ACHN (cell line): ENCODE measurements at regions not wholly inside any gene's neighbourhood (a gene's known extent, or its start where the extent isn't known, plus 50 kb on each side); places are given as distances from the start of the nearest gene placed in this dataset.

Experiments
- DNase-seq: peaks from one replicate; pipeline ENCODE4 v3.0.0-alpha.2; 2015
- in situ Hi-C: cut with HindIII; loops from 2 replicates; pipeline ENCODE4 v1.10.0; 2017; ENCODE audit warnings: low sequenced_read_pairs, low pct_ligation_motif_present, low pct_unique_long_range_greater_than_20kb

GRCh38 chr17:79509490-79509889, 101.4 kb downstream of the RBFOX3 start:
- DNase-seq = no peak
- in situ Hi-C loops = no loop called here

- in situ Hi-C loops = no loop called here
- DNase-seq = no peak
Measured at GRCh38 chr17:79509008-79509407, 101.8 kb downstream of the RBFOX3 start.

DNA sequence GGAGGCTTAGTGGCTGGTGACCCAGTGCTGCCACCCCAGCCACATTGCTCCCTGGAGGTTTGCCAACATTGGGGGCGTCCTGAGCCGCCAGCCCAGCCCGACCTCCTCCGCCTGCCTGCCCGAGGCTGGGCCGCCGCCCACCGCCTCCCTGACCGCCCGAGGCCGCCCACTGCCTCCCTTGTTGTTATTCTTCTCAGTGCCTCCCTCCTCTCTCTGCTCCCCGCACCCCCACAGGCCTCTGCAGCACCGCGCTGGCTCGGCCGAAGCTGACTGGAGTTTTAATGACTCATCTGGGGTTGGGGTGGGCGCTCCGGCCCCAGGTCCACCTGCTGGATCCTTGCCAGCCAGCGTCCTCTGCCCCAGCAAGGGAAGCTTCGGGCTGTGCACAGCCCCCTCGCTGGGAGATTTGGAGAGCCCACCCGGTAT, 102.5 kb downstream of the RBFOX3 start:
- in situ Hi-C loops = no loop called here
- DNase-seq = no peak

DNA sequence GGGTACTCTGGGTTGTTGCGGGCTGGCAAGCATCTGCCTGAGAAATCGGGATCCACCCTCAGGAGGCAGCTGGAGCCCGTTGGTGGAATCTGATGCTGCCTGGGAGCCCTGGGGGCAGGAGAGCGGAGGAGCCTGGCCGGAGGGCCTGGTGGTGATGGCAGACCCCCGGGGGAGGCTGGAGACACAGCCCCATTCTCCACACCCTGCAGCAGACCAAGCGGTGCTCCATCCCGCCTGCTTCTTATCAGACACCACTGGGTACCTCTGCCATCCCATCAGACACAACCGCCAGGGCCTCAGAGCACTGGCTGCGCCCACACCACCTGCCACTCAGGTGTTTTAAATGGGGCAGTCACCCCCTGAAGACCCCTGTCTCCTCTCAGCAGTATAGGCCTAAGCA, 103.9 kb downstream of the RBFOX3 start:
- in situ Hi-C loops = no loop called here

DNA sequence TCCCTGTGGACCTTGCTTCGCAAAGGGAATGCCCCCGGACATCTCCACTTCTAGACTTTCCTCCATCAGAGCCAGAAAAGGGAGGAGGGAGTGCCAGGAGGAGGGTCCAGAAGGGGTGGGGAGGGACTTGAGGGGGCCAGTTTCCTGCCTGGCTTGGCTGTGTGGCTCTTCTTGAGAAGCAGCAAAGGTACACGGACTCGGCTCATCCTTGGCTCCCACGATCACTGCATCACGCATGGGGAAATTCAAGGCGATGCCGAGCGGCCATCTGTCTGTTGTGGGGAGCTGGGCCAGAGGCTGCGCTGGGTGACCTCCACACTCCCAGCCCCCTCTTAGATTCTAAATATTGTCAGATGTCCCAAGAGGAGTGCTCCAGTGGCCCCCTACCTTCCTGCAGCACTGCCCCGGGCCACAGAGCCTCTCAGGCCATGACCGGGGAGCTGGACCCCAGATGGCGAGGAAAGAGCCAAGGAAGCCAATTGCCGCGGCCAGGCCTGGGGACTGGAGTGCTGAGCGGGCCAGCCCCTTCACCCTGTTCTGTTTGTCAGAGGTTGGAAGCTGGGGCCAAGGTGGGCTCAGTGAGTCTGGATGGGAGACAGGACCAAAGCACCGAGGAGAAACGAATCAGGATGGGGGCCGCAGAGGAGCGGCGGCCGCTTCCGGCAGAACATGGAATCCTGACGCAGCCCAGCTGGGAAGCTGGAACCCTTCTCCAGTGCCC, 104.5 kb downstream of the RBFOX3 start:
- DNase-seq = no peak
- in situ Hi-C loops = no loop called here

More for the DNA sequence above, 103.9 kb downstream of the RBFOX3 start:
- DNase-seq = no peak

DNA sequence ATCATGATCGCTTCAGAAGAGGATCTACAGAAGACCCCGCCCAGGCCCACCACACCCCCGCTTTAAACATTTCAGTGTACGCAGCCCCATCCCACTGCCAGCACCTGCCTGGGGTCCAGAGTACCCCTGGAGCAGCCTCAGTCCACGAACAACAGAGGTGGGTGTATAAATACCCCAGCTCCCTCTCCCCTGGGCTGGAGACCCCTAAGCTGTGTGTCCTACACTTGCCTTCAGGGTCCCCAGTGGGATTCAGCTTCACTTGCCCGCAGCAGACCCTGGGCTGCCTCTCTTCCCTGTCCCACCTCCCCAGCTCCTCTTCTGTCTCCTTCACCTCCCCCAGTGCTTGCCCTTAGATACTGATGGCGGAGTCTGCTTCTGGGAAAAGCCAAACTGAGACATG, 105.7 kb downstream of the RBFOX3 start:
- in situ Hi-C loops = no loop called here
- DNase-seq = no peak

- no peak for DNase-seq
- in situ Hi-C loops = no loop called here
Measured at GRCh38 chr17:79504181-79504605, 106.7 kb downstream of the RBFOX3 start.

GRCh38 chr17:79503126-79503839, 107.6 kb downstream of the RBFOX3 start:
- no peak for DNase-seq
- in situ Hi-C loops = no loop called here

- in situ Hi-C loops = no loop called here
- DNase-seq = no peak
Measured at GRCh38 chr17:79501910-79502309, 108.9 kb downstream of the RBFOX3 start.

- in situ Hi-C loops = no loop called here
- DNase-seq = no peak
Measured at GRCh38 chr17:79500745-79501618, 109.9 kb downstream of the RBFOX3 start.

DNA sequence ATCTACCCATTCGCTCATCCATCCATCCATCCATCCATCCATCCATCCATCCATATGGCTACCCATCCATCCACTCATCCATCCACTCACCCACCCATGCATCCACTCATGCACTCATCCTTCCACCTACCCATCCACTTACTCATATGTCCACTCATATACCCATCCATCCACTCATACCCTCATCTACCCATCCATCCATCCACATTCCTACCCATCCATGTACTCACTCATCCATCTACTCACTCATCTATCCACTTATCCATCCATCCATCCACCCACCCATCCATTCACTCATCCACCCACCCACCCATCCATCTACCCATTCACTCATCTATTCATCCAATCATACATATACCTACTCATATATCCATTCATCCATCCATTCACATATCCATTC, 112.0 kb downstream of the RBFOX3 start:
- DNase-seq = no peak
- in situ Hi-C loops = no loop called here

DNA sequence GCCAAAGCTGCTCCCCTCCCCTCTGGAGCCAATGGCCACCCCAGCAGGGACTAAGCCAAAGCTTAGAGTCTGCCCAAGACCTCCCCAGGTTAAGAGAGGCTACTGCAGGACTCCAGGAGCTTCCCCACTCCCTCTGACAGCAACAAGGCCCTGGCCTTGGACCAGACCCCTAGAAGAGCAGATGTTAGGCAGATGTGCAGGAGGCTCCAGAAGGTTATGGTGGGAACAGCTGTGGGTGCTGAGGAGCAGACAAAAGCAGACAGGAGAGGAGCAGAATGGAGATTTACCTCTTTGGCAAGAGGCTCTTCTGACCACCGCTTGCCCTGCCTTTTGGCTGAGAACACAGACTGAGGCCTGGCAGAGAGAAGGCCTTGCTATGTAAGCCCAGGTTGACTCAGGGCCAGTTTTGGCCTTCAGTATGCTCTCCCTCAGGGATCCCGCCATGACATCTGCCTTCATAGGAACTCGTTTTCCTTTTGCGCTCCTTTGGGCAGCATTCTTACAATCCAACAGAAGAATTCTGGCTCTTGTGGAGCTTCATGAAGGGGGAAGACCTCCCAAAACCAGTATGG, 113.0 kb downstream of the RBFOX3 start:
- in situ Hi-C loops = no loop called here
- no peak for DNase-seq

DNA sequence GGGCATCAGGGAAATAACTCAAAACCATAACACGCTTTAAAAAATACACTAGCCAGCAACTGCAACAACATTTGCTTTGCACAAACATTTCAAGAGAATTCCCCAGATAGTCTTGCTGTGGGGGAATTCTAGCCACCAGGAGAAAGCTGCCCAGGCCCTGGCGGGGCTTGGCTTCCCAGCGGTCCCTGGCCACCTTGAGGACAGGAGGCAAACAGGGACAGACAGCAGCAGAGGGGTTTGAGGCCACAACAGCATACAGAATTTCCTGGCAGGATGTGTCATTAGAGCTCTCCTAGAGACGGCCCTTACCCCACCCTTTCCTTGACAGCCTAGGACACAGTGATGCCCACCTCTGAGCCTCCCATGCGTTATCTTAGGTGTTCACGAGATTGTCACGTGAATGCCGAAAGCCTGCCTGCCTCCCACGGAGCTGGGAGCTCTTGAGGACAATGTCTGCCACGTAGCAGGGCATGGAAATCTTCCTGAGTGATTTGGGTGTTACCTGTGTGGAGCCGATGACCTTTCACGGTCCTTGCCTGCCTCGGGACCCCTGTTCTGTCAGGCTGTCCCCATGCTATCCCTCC, 114.3 kb downstream of the RBFOX3 start:
- in situ Hi-C loops = no loop called here
- no peak for DNase-seq

GRCh38 chr17:79495665-79496064, 115.2 kb downstream of the RBFOX3 start:
- in situ Hi-C loops = no loop called here
- no peak for DNase-seq

DNA sequence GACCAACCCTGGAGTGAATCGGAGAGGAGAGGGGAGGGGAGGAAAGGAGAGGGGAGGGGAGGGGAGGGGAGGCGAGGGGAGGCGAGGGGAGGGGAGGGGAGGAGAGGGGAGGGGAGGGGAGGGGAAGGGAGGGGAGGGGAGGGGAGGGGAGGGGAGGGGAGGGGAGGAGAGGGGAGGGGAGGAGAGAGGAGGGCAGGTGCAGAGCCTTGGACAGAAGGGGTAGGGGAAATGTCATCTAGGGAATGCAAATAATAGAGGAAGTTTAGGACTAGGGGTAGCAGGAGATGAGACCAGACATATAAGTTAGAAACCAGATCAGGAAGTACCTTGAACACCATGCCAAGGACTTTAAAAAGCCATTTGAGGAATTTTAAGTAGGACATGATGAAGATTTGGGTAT, 119.8 kb downstream of the RBFOX3 start:
- in situ Hi-C loops = no loop called here

GRCh38 chr17:79490530-79490929, 120.3 kb downstream of the RBFOX3 start:
- in situ Hi-C loops = no loop called here
- DNase-seq = no peak

More for the DNA sequence above, 119.8 kb downstream of the RBFOX3 start:
- DNase-seq = no peak

DNA sequence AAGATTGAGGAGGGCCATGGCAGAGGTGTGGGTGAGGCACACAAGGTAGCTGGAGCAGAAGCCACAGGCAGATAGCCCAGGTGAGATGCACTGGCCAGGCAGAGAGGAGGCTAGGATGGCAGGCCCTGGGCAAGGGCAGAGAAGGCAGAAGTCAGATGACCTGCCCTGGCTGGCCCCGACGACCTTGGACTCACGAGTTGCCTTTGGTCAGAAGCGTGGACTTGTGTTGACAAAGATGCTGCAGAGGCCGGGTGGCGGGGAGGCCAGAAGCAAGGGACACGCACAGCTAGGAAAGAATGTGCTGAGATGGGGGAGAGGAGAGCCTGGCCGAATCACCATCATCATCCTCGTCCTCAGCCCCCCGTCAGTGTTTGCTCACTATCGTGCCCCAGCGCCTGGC, 123.7 kb downstream of the RBFOX3 start:
- in situ Hi-C loops = no loop called here
- no peak for DNase-seq

DNA sequence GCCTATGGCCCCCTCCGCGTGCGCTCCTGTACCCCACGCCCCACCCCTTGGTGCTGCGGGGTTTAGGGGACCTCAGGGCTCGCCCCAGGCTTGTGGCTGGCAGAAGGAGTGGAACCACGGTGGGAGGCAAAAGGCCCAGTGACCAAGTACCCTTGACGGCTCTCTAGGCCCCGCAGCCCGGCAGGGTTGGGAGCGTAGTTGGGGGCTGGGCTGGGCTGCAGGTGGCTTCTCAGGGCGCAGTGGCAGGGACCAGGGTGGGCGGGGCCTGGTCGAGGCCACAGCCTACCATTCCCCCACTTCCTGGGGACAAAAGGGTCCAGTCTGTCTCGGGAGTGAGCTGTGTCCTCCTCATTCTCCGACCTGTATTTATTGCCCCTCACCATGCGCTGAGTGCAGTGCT, 124.9 kb downstream of the RBFOX3 start:
- in situ Hi-C loops = no loop called here
- DNase-seq = no peak
